KMS-11 (cell line): ENCODE measurements at regions not wholly inside any gene's neighbourhood (a gene's known extent, or its start where the extent isn't known, plus 50 kb on each side); places are given as distances from the start of the nearest gene placed in this dataset.

Source experiments
- H2AFZ ChIP-seq: fragments of 200-600 bp; sonication (generic); 2 replicates; pipeline ENCODE4 v1.6.1; 2016; ENCODE audit warnings: antibody characterized with exemption, mixed run types, low read depth
- H3K27ac ChIP-seq: fragments of 200-600 bp; sonication (generic); 2 replicates; pipeline ENCODE4 v1.6.1; 2016; ENCODE audit warnings: mild to moderate bottlenecking, mixed run types
- H3K27me3 ChIP-seq: fragments of 200-600 bp; sonication (generic); 2 replicates; pipeline ENCODE4 v1.6.1; 2017; ENCODE audit warnings: mild to moderate bottlenecking, low read depth, mixed run types, moderate library complexity; ENCODE audit not compliant: insufficient read depth
- H3K36me3 ChIP-seq: fragments of 200-600 bp; sonication (generic); 2 replicates; pipeline ENCODE4 v1.6.1; 2017; ENCODE audit warnings: mild to moderate bottlenecking, mixed run types; ENCODE audit not compliant: insufficient read depth
- H3K4me1 ChIP-seq: fragments of 200-600 bp; sonication (generic); 2 replicates; pipeline ENCODE4 v1.6.1; 2016; ENCODE audit warnings: mild to moderate bottlenecking, low read depth, mixed run types; ENCODE audit not compliant: poor library complexity, severe bottlenecking
- H3K4me2 ChIP-seq: fragments of 200-600 bp; sonication (generic); 2 replicates; pipeline ENCODE4 v1.7.0; 2016; ENCODE audit warnings: mild to moderate bottlenecking, mixed run types
- H3K4me3 ChIP-seq: fragments of 200-600 bp; sonication (generic); IDR thresholded peaks from 2 replicates; pipeline ENCODE4 v1.6.1; 2017; ENCODE audit warnings: low read depth, low read length, mixed read lengths; ENCODE audit not compliant: insufficient read depth
- H3K79me2 ChIP-seq: fragments of 200-600 bp; sonication (generic); 2 replicates; pipeline ENCODE4 v1.6.1; 2016; ENCODE audit warnings: low read depth, mixed run types; ENCODE audit not compliant: insufficient read depth
- H3K9ac ChIP-seq: fragments of 200-600 bp; sonication (generic); 2 replicates; pipeline ENCODE4 v1.6.1; 2016; ENCODE audit warnings: mild to moderate bottlenecking, mixed run types
- H4K20me1 ChIP-seq: fragments of 200-600 bp; sonication (generic); 2 replicates; pipeline ENCODE4 v1.6.1; 2016; ENCODE audit warnings: mild to moderate bottlenecking, mixed run types; ENCODE audit not compliant: insufficient read depth
- TF ChIP-seq, protein P1 (sequence below): fragments of 200-600 bp; sonication (generic); conservative IDR thresholded peaks from 2 replicates; pipeline ENCODE4 v1.6.1; 2017; ENCODE audit warnings: low read depth, mild to moderate bottlenecking, antibody characterized with exemption, low read length, moderate library complexity, mixed read lengths

DNA sequence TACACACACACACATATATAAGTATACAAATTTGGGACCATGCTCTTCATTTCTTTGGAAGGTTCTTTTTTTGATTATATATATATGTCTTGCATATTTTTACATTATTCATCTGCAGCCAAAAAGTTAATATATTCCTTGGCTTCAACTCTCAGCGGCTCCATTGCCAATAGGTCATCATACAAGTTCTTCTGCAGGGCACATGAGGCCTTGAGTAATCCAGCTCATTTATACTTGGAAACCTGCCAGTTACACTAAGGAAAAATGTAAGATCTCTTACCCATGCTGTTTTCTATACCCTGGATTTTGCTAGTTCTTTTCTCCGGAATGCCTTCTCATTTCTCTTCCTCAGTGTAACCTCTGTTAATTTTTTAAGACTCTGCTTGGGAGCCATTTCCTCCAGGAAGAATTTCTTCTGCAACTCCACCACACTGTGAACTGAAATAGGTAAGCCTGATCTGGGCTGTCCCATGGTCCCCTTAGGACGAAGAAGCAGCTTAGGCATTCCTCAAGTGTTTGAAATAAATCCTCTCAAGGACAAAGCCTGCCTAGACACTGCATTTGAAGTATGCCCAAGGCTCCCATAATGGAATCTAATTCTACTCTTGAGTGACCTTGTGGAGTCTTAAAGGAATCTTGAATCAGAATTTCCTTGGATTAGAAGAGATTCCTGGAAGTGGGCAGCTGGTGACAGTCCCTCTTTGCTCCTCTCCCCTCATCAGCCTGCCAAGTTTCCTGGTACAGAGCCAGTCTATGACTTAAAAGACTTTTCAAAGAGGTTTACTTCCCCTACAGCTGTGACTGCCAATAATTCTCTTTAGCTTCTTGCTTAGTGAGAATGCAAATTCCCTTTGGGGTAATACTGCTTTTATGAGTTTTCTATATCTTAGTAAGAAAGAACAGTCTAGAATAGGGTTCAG, 182.8 kb downstream of the C11orf87 start:
- TF ChIP-seq, protein P1, sequence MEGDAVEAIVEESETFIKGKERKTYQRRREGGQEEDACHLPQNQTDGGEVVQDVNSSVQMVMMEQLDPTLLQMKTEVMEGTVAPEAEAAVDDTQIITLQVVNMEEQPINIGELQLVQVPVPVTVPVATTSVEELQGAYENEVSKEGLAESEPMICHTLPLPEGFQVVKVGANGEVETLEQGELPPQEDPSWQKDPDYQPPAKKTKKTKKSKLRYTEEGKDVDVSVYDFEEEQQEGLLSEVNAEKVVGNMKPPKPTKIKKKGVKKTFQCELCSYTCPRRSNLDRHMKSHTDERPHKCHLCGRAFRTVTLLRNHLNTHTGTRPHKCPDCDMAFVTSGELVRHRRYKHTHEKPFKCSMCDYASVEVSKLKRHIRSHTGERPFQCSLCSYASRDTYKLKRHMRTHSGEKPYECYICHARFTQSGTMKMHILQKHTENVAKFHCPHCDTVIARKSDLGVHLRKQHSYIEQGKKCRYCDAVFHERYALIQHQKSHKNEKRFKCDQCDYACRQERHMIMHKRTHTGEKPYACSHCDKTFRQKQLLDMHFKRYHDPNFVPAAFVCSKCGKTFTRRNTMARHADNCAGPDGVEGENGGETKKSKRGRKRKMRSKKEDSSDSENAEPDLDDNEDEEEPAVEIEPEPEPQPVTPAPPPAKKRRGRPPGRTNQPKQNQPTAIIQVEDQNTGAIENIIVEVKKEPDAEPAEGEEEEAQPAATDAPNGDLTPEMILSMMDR, result no peak
- H3K36me3 ChIP-seq, result no peaks in the 10 kb centered on the region
- no peaks in the 10 kb centered on the region for H4K20me1 ChIP-seq
- no peaks in the 10 kb centered on the region for H3K4me1 ChIP-seq
- no peak overlapping the region for H3K27ac ChIP-seq
- no peaks in the 10 kb centered on the region for H3K79me2 ChIP-seq
- no peak overlapping the region for H3K9ac ChIP-seq
- no peak overlapping the region for H2AFZ ChIP-seq
- no peaks in the 10 kb centered on the region for H3K27me3 ChIP-seq
- H3K4me2 ChIP-seq, result no peak overlapping the region
- H3K4me3 ChIP-seq, result no peak overlapping the region

DNA sequence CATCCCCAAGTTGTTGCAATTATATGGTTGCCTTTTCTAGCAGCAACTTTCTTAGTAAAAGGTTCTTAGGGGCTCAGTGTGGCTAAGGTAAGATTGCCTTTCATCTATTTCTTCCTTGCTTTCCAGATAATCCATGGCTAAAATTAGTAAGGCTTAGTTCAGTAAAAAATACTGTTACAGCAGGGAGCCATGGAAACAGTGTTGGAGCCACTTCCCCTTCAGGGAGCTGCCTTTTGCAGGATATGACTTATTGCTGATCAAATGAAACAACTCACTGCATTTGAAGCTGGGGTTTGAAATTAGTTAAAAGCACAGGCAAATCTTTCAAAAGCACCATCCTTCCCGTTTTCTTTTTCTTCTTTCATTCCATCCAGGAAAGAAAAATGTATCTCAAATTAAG, 184.3 kb downstream of the C11orf87 start:
- H3K4me2 ChIP-seq, result no peak overlapping the region

DNA sequence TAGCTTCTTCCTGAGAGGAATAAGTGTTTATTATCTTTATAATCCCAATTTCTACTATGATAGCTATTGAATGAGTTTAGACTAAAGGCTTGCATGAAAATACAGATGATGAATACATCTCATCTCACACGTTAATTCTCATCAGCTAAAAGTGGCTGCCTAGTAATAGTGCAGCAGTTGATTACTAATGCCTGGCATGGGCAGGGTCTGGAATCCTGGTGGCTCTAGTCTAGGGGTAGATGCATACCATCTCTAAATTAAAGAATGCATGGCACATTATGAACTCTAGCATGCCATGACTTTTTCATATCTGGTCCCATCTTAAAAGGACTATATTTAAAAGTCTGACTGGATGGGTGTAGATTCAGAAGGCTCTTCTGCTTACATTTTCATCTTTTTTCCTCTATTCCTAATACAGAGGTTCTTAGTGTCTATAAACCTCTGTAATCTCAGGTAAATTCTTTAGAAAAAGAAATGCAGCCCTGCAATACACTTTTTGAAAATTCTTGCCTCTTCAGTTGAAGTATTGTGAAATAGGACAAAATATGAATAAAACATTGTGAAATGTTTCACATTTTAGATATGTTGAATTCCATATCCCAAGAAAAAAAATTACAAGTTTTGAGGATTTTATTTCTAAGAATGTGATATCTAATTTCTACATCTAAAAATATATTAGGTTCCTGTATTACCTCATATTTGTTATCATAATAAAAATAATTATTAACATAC, 187.6 kb downstream of the C11orf87 start:
- H3K4me3 ChIP-seq, result no peak overlapping the region
- H3K4me2 ChIP-seq, result no peak overlapping the region
- no peaks in the 10 kb centered on the region for H3K27me3 ChIP-seq
- no peaks in the 10 kb centered on the region for H3K36me3 ChIP-seq
- no peaks in the 10 kb centered on the region for H3K4me1 ChIP-seq
- no peak overlapping the region for H3K27ac ChIP-seq
- H3K9ac ChIP-seq, result no peak overlapping the region
- H3K79me2 ChIP-seq, result no peaks in the 10 kb centered on the region
- TF ChIP-seq, protein P1, result no peak
- H4K20me1 ChIP-seq, result no peaks in the 10 kb centered on the region
- no peak overlapping the region for H2AFZ ChIP-seq

More for the DNA sequence above, 184.3 kb downstream of the C11orf87 start:
- Histone ChIP-seq H3K27me3 (no peaks in the 10 kb centered on the region), H3K9ac (no peak overlapping the region), H2AFZ (no peak overlapping the region), H4K20me1 (no peaks in the 10 kb centered on the region), H3K4me1 (no peaks in the 10 kb centered on the region), H3K79me2 (no peaks in the 10 kb centered on the region), H3K36me3 (no peaks in the 10 kb centered on the region), H3K27ac (no peak overlapping the region), H3K4me3 (no peak overlapping the region)
- TF ChIP-seq, protein P1, result no peak

DNA sequence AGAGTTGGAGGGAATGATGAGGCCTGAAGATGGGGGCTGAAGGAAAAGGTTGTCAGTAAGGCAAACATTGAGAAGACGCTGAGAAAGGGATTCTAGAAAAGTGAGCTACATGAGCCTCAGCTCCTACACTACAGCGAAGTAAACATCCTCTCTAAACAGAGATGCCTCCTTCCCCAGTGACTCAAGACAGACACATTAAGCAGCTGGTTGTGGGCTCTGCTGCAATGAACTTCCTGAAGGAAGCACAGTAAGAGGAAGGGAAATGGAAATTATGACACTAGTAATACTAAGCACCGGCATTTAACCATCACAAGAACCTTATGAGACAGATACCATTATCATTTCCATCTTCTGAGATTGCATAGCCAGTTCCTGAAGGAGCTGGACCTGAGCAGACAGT, 190.5 kb downstream of the C11orf87 start:
- no peak overlapping the region for H3K4me3 ChIP-seq
- H4K20me1 ChIP-seq, result no peaks in the 10 kb centered on the region
- H3K27ac ChIP-seq, result no peak overlapping the region
- H3K9ac ChIP-seq, result no peak overlapping the region
- no peaks in the 10 kb centered on the region for H3K36me3 ChIP-seq
- TF ChIP-seq, protein P1, result no peak
- H3K27me3 ChIP-seq, result no peaks in the 10 kb centered on the region
- H3K4me1 ChIP-seq, result no peaks in the 10 kb centered on the region
- H3K4me2 ChIP-seq, result no peak overlapping the region
- no peak overlapping the region for H2AFZ ChIP-seq
- no peaks in the 10 kb centered on the region for H3K79me2 ChIP-seq
